Suprapubic skin (tissue), 3 donors: ENCODE measurements at regions not wholly inside any gene's neighbourhood (a gene's known extent, or its start where the extent isn't known, plus 50 kb on each side); places are given as distances from the start of the nearest gene placed in this dataset.

Source experiments
- POLR2AphosphoS5 ChIP-seq, 3 donors: sonication (generic); formaldehyde crosslinking; IDR thresholded peaks; one replicate each; pipeline ENCODE4 v1.6.1; 2017; ENCODE audit warnings: antibody characterized with exemption in 3 of 3
- TF ChIP-seq, protein P1 (sequence below), 2 donors: fragments of 200-600 bp in 1 of 2; fragments of 450-650 bp in 1 of 2; sonication (generic) in 1 of 2; IDR thresholded peaks; one replicate each; pipeline ENCODE4 v1.5.1; 2016 to 2019; ENCODE audit warnings: antibody characterized with exemption in 2 of 2, mild to moderate bottlenecking in 1 of 2, moderate library complexity in 1 of 2

DNA sequence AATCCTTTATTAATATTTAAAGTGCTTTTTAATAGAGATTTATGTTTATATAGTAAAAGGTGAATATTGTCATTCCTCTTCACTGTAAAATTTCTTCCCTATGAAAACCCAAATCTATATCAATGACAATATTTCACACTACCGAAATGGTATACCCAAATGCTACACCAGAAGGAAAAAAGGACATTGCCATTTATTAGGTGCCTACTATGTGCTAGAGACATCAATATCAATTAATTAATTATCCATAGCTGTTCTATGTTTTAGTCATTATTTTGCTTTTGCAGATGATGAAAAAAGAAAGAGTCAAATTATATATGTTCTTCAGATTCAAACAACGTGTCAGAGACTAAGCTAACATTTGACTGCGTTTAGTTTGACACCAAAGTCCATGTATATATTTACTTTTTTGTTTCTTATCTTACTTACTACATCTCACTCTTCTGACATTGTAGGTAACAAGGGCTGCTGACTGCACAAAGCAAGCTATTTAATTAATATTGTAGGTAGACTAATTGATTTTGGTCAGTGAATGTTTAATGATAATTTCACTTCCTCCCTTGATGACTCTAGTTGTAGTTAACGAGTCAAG, 614.0 kb upstream of the FOXG1 start:
- TF ChIP-seq, protein P1, sequence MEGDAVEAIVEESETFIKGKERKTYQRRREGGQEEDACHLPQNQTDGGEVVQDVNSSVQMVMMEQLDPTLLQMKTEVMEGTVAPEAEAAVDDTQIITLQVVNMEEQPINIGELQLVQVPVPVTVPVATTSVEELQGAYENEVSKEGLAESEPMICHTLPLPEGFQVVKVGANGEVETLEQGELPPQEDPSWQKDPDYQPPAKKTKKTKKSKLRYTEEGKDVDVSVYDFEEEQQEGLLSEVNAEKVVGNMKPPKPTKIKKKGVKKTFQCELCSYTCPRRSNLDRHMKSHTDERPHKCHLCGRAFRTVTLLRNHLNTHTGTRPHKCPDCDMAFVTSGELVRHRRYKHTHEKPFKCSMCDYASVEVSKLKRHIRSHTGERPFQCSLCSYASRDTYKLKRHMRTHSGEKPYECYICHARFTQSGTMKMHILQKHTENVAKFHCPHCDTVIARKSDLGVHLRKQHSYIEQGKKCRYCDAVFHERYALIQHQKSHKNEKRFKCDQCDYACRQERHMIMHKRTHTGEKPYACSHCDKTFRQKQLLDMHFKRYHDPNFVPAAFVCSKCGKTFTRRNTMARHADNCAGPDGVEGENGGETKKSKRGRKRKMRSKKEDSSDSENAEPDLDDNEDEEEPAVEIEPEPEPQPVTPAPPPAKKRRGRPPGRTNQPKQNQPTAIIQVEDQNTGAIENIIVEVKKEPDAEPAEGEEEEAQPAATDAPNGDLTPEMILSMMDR (IDR thresholded peaks at IDR 0.05), result no peak
- no peak for TF ChIP-seq POLR2AphosphoS5 (IDR thresholded peaks at IDR 0.05)
